ENCODE measurements at regions not wholly inside any gene's neighbourhood (a gene's known extent, or its start where the extent isn't known, plus 50 kb on each side); places are given as distances from the start of the nearest gene placed in this dataset.
A peak's percentile ranks its signal among the peaks of the same experiment; 100 is the strongest.

DNA sequence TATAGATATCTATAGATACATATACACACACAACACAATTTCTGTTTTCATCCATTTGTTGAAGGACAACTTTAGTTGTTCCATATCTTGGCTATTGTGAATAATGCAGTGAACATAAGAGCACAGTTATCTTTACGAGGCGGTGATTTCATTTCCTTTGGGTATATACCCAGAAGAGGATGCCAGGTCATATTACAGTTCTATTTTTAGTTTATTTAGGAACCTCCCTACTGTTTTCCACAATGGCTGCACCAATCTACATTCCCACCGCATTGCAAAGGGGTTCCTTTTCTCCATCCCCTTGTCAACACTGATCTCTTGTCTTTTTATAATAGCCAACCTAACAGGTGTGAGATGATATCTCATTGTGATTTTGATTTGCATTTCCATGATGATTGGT lies 143.4 kb upstream of the ARHGAP5 start (continued):
- TF ChIP-seq ZEB2 (tag by site-specific recombination; IDR thresholded peaks at IDR 0.05): peak; percentile 61
- TF ChIP-seq ZNF596 (tag by site-specific recombination; IDR thresholded peaks at IDR 0.05): no peak
- no peak for TF ChIP-seq ZNF707 (tag by site-specific recombination; IDR thresholded peaks at IDR 0.05)
- TF ChIP-seq ZNF155 (tag by site-specific recombination; IDR thresholded peaks at IDR 0.05): no peak
- TF ChIP-seq, protein P1, sequence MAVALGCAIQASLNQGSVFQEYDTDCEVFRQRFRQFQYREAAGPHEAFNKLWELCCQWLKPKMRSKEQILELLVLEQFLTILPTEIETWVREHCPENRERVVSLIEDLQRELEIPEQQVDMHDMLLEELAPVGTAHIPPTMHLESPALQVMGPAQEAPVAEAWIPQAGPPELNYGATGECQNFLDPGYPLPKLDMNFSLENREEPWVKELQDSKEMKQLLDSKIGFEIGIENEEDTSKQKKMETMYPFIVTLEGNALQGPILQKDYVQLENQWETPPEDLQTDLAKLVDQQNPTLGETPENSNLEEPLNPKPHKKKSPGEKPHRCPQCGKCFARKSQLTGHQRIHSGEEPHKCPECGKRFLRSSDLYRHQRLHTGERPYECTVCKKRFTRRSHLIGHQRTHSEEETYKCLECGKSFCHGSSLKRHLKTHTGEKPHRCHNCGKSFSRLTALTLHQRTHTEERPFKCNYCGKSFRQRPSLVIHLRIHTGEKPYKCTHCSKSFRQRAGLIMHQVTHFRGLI (tag by site-specific recombination; IDR thresholded peaks at IDR 0.05): no peak
- no peak for TF ChIP-seq ZNF184 (tag by site-specific recombination; IDR thresholded peaks at IDR 0.05)
- no peak for TF ChIP-seq ZNF776 (tag by site-specific recombination; IDR thresholded peaks at IDR 0.05; ENCODE audit: borderline replicate concordance)
- no peak for TF ChIP-seq ZNF404 (tag by site-specific recombination; IDR thresholded peaks at IDR 0.05)
- TF ChIP-seq ZBTB7A (tag by site-specific recombination; IDR thresholded peaks at IDR 0.05; ENCODE audit: low read depth): no peak
- TF ChIP-seq ZNF514 (tag by site-specific recombination; IDR thresholded peaks at IDR 0.05): no peak
- no peak for TF ChIP-seq ZNF830 (tag by site-specific recombination; IDR thresholded peaks at IDR 0.05; ENCODE audit: low read depth)
- TF ChIP-seq SCRT1 (tag by site-specific recombination; IDR thresholded peaks at IDR 0.05; ENCODE audit: borderline replicate concordance): no peak
- 0 out of 2 replicates have a peak, but pooled peaks have one; percentile 49 for TF ChIP-seq KLF10 (tag by site-specific recombination; IDR thresholded peaks at IDR 0.05)
- 0 out of 2 replicates have a peak, but pooled peaks have one; percentile 31 for TF ChIP-seq ZSCAN30 (tag by site-specific recombination; IDR thresholded peaks at IDR 0.05)
- TF ChIP-seq ZNF510 (tag by site-specific recombination; IDR thresholded peaks at IDR 0.05; ENCODE audit: insufficient replicate concordance): no peak
- TF ChIP-seq ZNF221 (tag by site-specific recombination; IDR thresholded peaks at IDR 0.05; ENCODE audit: borderline replicate concordance): no peak
- TF ChIP-seq, protein P2, sequence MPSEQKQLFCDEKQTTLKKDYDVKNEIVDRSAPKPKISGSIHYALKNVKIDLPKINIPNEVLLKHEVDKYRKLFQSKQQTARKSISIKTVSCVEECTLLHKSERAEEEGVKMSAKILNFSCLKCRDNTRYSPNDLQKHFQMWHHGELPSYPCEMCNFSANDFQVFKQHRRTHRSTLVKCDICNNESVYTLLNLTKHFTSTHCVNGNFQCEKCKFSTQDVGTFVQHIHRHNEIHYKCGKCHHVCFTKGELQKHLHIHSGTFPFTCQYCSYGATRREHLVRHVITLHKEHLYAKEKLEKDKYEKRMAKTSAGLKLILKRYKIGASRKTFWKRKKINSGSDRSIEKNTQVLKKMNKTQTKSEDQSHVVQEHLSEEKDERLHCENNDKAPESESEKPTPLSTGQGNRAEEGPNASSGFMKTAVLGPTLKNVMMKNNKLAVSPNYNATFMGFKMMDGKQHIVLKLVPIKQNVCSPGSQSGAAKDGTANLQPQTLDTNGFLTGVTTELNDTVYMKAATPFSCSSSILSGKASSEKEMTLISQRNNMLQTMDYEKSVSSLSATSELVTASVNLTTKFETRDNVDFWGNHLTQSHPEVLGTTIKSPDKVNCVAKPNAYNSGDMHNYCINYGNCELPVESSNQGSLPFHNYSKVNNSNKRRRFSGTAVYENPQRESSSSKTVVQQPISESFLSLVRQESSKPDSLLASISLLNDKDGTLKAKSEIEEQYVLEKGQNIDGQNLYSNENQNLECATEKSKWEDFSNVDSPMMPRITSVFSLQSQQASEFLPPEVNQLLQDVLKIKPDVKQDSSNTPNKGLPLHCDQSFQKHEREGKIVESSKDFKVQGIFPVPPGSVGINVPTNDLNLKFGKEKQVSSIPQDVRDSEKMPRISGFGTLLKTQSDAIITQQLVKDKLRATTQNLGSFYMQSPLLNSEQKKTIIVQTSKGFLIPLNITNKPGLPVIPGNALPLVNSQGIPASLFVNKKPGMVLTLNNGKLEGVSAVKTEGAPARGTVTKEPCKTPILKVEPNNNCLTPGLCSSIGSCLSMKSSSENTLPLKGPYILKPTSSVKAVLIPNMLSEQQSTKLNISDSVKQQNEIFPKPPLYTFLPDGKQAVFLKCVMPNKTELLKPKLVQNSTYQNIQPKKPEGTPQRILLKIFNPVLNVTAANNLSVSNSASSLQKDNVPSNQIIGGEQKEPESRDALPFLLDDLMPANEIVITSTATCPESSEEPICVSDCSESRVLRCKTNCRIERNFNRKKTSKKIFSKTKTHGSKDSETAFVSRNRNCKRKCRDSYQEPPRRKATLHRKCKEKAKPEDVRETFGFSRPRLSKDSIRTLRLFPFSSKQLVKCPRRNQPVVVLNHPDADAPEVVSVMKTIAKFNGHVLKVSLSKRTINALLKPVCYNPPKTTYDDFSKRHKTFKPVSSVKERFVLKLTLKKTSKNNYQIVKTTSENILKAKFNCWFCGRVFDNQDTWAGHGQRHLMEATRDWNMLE (tag by site-specific recombination; conservative IDR thresholded peaks at IDR 0.05; ENCODE audit: low read depth): no peak
- TF ChIP-seq ZNF624 (tag by site-specific recombination; IDR thresholded peaks at IDR 0.05): no peak
- TF ChIP-seq, protein P3, sequence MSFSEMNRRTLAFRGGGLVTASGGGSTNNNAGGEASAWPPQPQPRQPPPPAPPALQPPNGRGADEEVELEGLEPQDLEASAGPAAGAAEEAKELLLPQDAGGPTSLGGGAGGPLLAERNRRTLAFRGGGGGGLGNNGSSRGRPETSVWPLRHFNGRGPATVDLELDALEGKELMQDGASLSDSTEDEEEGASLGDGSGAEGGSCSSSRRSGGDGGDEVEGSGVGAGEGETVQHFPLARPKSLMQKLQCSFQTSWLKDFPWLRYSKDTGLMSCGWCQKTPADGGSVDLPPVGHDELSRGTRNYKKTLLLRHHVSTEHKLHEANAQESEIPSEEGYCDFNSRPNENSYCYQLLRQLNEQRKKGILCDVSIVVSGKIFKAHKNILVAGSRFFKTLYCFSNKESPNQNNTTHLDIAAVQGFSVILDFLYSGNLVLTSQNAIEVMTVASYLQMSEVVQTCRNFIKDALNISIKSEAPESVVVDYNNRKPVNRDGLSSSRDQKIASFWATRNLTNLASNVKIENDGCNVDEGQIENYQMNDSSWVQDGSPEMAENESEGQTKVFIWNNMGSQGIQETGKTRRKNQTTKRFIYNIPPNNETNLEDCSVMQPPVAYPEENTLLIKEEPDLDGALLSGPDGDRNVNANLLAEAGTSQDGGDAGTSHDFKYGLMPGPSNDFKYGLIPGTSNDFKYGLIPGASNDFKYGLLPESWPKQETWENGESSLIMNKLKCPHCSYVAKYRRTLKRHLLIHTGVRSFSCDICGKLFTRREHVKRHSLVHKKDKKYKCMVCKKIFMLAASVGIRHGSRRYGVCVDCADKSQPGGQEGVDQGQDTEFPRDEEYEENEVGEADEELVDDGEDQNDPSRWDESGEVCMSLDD (tag by site-specific recombination; IDR thresholded peaks at IDR 0.05): no peak
- no peak for TF ChIP-seq ZNF747 (tag by site-specific recombination; IDR thresholded peaks at IDR 0.05)
- 0 out of 2 replicates have a peak, but pooled peaks have one; percentile 26 for TF ChIP-seq TCF7L2 (IDR thresholded peaks at IDR 0.05; ENCODE audit: borderline replicate concordance, low read depth, low read length)
- TF ChIP-seq ZNF785 (tag by site-specific recombination; IDR thresholded peaks at IDR 0.05): no peak
- no peak for TF ChIP-seq ZNF473 (tag by site-specific recombination; IDR thresholded peaks at IDR 0.05)
- peak; percentile 78 for TF ChIP-seq PRDM6 (tag by site-specific recombination; IDR thresholded peaks at IDR 0.05)
- TF ChIP-seq OVOL3 (tag by site-specific recombination; IDR thresholded peaks at IDR 0.05): peak; percentile 61; the same call in 1 of the 2 replicates
- TF ChIP-seq ZFP37 (tag by site-specific recombination; IDR thresholded peaks at IDR 0.05): no peak
- no peak for TF ChIP-seq ZNF571 (tag by site-specific recombination; IDR thresholded peaks at IDR 0.05)
- no peak for TF ChIP-seq ZBTB8A (tag by site-specific recombination; IDR thresholded peaks at IDR 0.05)
- TF ChIP-seq IKZF3 (tag by site-specific recombination; IDR thresholded peaks at IDR 0.05): 0 out of 2 replicates have a peak, but pooled peaks have one; percentile 20
- TF ChIP-seq ZNF174 (tag by site-specific recombination; IDR thresholded peaks at IDR 0.05): no peak
- TF ChIP-seq FEZF1 (tag by site-specific recombination; IDR thresholded peaks at IDR 0.05): peak; percentile 66
- peak; percentile 74 for TF ChIP-seq ZNF629 (tag by site-specific recombination; IDR thresholded peaks at IDR 0.05)

Data from HEK293 (cell line).